Adipocyte (in vitro differentiated cells): ENCODE measurements at regions not wholly inside any gene's neighbourhood (a gene's known extent, or its start where the extent isn't known, plus 50 kb on each side); places are given as distances from the start of the nearest gene placed in this dataset.

Experiments
- DNase-seq: peaks from one replicate; pipeline ENCODE4 v3.0.0-alpha.2; 2015; ENCODE audit warnings: low read depth
- H3K27me3 ChIP-seq: replicated peaks from 2 replicates; pipeline ENCODE4 v1.7.0; 2013; ENCODE audit warnings: mild to moderate bottlenecking, low read length, moderate library complexity; ENCODE audit not compliant: control insufficient read depth, insufficient read depth
- H3K36me3 ChIP-seq: 2 replicates; pipeline ENCODE4 v1.7.0; 2013; ENCODE audit warnings: low read length, mild to moderate bottlenecking, moderate library complexity; ENCODE audit not compliant: control insufficient read depth, insufficient read depth, severe bottlenecking
- H3K4me1 ChIP-seq: 2 replicates; pipeline ENCODE4 v1.7.0; 2013; ENCODE audit warnings: mild to moderate bottlenecking, low read length, moderate library complexity; ENCODE audit not compliant: control insufficient read depth, insufficient read depth
- H3K4me3 ChIP-seq: 2 replicates; pipeline ENCODE4 v1.7.0; 2013; ENCODE audit warnings: mild to moderate bottlenecking, low read length, moderate library complexity
- H3K9ac ChIP-seq: 2 replicates; pipeline ENCODE4 v1.7.0; 2013; ENCODE audit warnings: mild to moderate bottlenecking, low read length, moderate library complexity
- H3K9me3 ChIP-seq: 2 replicates; pipeline ENCODE4 v1.7.0; 2013; ENCODE audit warnings: mild to moderate bottlenecking, low read length, moderate library complexity; ENCODE audit not compliant: control insufficient read depth

- peaks cover 12% of the 10 kb centered on the region for H3K4me1 ChIP-seq
- H3K36me3 ChIP-seq = no peaks in the 10 kb centered on the region
- no peak overlapping the region for H3K9ac ChIP-seq
- H3K4me3 ChIP-seq = no peak overlapping the region
- no peak for DNase-seq
- peaks cover 3% of the 10 kb centered on the region for H3K27me3 ChIP-seq
- H3K9me3 ChIP-seq = no peaks in the 10 kb centered on the region
Observed at GRCh38 chr15:38724827-38725226, 160.2 kb upstream of the RASGRP1 start.

DNA sequence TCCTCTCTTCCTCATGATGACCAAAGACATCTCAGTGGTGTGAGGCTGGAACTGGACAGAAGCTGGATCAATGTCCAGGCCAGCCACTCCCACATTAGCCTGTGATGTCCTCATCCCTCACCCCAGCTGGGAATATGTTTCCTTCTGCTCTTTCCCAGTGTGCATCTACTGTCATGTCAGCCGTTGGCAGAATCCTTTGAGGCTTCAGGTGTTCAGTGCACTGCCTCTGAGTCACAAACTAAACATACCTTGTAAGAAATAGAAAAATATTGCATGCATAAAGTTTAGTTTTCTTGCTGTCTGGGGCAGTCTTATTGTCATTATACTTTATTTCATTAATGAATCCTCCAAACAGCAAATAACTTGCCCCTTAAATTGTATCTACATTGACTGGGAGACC is 161.6 kb upstream of the RASGRP1 start:
- peaks cover 7% of the 10 kb centered on the region for H3K27me3 ChIP-seq
- H3K4me1 ChIP-seq = peaks cover 4% of the 10 kb centered on the region
- H3K9ac ChIP-seq = no peak overlapping the region
- H3K36me3 ChIP-seq = no peaks in the 10 kb centered on the region
- no peaks in the 10 kb centered on the region for H3K9me3 ChIP-seq
- H3K4me3 ChIP-seq = no peak overlapping the region
- no peak for DNase-seq

- H3K27me3 ChIP-seq = peaks cover 7% of the 10 kb centered on the region
- no peak for DNase-seq
- no peak overlapping the region for H3K4me3 ChIP-seq
- no peaks in the 10 kb centered on the region for H3K36me3 ChIP-seq
- H3K9ac ChIP-seq = no peak overlapping the region
- H3K4me1 ChIP-seq = no peaks in the 10 kb centered on the region
- peaks cover 5% of the 10 kb centered on the region for H3K9me3 ChIP-seq
Observed at GRCh38 chr15:38733331-38733730, 168.7 kb upstream of the RASGRP1 start.

DNA sequence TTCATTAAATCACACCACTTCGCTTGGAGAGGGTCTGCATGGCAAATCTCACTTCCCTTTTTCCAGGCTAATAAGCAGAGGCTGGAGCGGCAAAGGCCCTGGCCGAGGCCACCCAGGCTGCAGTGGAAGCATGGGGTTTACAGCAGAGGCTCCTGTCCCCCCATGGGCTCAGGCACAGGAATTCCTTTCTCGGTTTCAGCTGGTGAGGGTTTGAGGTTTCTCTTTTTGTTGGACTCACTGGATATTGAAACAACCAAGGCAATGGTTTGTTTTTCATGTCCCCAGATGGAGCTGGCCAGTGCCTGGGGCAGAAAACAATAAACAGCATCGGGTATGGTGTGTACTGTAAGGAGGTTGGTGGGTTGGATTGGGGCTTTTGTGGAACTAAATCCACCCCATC is 175.6 kb upstream of the RASGRP1 start:
- Histone ChIP-seq H3K36me3 (no peaks in the 10 kb centered on the region), H3K27me3 (peaks cover 20% of the 10 kb centered on the region), H3K4me3 (no peak overlapping the region), H3K9me3 (no peaks in the 10 kb centered on the region), H3K4me1 (no peaks in the 10 kb centered on the region), H3K9ac (no peak overlapping the region)
- DNase-seq = no peak

DNA sequence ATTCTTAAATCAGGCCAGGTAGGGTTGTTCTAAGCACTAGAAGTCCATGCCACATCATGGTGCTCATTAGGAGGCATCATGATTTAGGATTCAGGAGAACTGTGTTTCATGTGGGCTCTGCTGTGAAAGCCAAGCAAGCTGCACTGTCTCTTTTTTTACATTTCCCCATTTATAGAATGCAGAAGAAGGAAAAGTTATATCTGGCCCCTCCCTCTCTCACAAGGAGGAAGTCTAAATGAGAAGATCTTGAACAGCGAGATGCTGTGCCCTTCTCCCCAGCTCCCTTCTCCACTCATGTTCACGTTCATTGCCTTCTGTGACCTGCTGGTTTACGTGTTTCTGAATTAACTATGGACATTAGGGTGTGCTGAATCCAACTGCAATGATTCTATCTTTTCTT is 178.5 kb upstream of the RASGRP1 start:
- Histone ChIP-seq H3K4me1 (no peaks in the 10 kb centered on the region), H3K9me3 (no peaks in the 10 kb centered on the region), H3K27me3 (peaks cover 26% of the 10 kb centered on the region), H3K9ac (no peak overlapping the region), H3K4me3 (no peak overlapping the region), H3K36me3 (no peaks in the 10 kb centered on the region)
- DNase-seq = no peak

GRCh38 chr15:38745126-38745525 is 180.5 kb upstream of the RASGRP1 start:
- Histone ChIP-seq H3K27me3 (peaks cover 20% of the 10 kb centered on the region), H3K4me3 (no peak overlapping the region), H3K4me1 (no peaks in the 10 kb centered on the region), H3K9ac (no peak overlapping the region), H3K9me3 (no peaks in the 10 kb centered on the region), H3K36me3 (no peaks in the 10 kb centered on the region)
- peak; percentile 45 for DNase-seq

- peaks cover 20% of the 10 kb centered on the region for H3K27me3 ChIP-seq
- H3K4me3 ChIP-seq = no peak overlapping the region
- H3K36me3 ChIP-seq = no peaks in the 10 kb centered on the region
- no peaks in the 10 kb centered on the region for H3K9me3 ChIP-seq
- no peaks in the 10 kb centered on the region for H3K4me1 ChIP-seq
- DNase-seq = no peak
- H3K9ac ChIP-seq = no peak overlapping the region
Observed at GRCh38 chr15:38745626-38746025, 181.0 kb upstream of the RASGRP1 start.

- no peaks in the 10 kb centered on the region for H3K9me3 ChIP-seq
- H3K4me1 ChIP-seq = no peaks in the 10 kb centered on the region
- no peaks in the 10 kb centered on the region for H3K36me3 ChIP-seq
- no peak overlapping the region for H3K4me3 ChIP-seq
- no peak overlapping the region for H3K9ac ChIP-seq
- peaks cover 20% of the 10 kb centered on the region for H3K27me3 ChIP-seq
- peak; percentile 17 for DNase-seq
Observed at GRCh38 chr15:38746211-38746610, 181.6 kb upstream of the RASGRP1 start.

GRCh38 chr15:38748710-38749109 is 184.1 kb upstream of the RASGRP1 start:
- Histone ChIP-seq H3K9me3 (no peaks in the 10 kb centered on the region), H3K27me3 (peaks cover 6% of the 10 kb centered on the region), H3K4me1 (no peaks in the 10 kb centered on the region), H3K9ac (no peak overlapping the region), H3K36me3 (no peaks in the 10 kb centered on the region), H3K4me3 (no peak overlapping the region)
- DNase-seq = no peak

GRCh38 chr15:38750786-38751185 is 186.2 kb upstream of the RASGRP1 start:
- Histone ChIP-seq H3K4me1 (no peaks in the 10 kb centered on the region), H3K4me3 (no peak overlapping the region), H3K27me3 (peaks cover 9% of the 10 kb centered on the region), H3K9ac (no peak overlapping the region), H3K36me3 (no peaks in the 10 kb centered on the region), H3K9me3 (no peaks in the 10 kb centered on the region)
- no peak for DNase-seq

GRCh38 chr15:38755718-38756117 is 191.1 kb upstream of the RASGRP1 start:
- H3K9ac ChIP-seq = no peak overlapping the region
- no peak for DNase-seq
- H3K27me3 ChIP-seq = peaks cover 3% of the 10 kb centered on the region
- H3K36me3 ChIP-seq = no peaks in the 10 kb centered on the region
- peaks cover 12% of the 10 kb centered on the region for H3K4me1 ChIP-seq
- H3K4me3 ChIP-seq = no peak overlapping the region
- no peaks in the 10 kb centered on the region for H3K9me3 ChIP-seq

- Histone ChIP-seq H3K9ac (no peak overlapping the region), H3K4me3 (no peak overlapping the region), H3K36me3 (no peaks in the 10 kb centered on the region), H3K27me3 (peaks cover 3% of the 10 kb centered on the region), H3K4me1 (peaks cover 12% of the 10 kb centered on the region), H3K9me3 (no peaks in the 10 kb centered on the region)
- DNase-seq = no peak
Observed at GRCh38 chr15:38756441-38756840, 191.8 kb upstream of the RASGRP1 start.
